Astrocyte (in vitro differentiated cells and primary cell): ENCODE measurements at regions not wholly inside any gene's neighbourhood (a gene's known extent, or its start where the extent isn't known, plus 50 kb on each side); places are given as distances from the start of the nearest gene placed in this dataset.

Experiments
- DNase-seq: peaks from one replicate; pipeline ENCODE4 v3.0.0-alpha.2; 2010; ENCODE audit warnings: low read depth
- FAIRE-seq: peaks from 2 replicates; lab custom pipeline; 2011; peaks lifted over from hg19 to GRCh38; lab: Jason Lieb, UNC
- H2AFZ ChIP-seq: 2 replicates; pipeline ENCODE4 v1.6.0; 2012; ENCODE audit warnings: low read depth, low read length, inconsistent platforms
- H3K27ac ChIP-seq: 2 replicates; pipeline ENCODE4 v1.5.1; 2011; ENCODE audit warnings: low read depth, low read length, inconsistent platforms
- H3K27me3 ChIP-seq: 2 replicates; pipeline ENCODE4 v1.6.0; 2011; ENCODE audit warnings: low read length, inconsistent platforms; ENCODE audit not compliant: insufficient read depth
- H3K36me3 ChIP-seq: 2 replicates; pipeline ENCODE4 v1.5.1; 2011; ENCODE audit warnings: low read length, inconsistent platforms; ENCODE audit not compliant: insufficient read depth
- H3K4me1 ChIP-seq: 2 replicates; pipeline ENCODE4 v1.5.1; 2011; ENCODE audit warnings: low read length, inconsistent platforms; ENCODE audit not compliant: insufficient read depth
- H3K4me2 ChIP-seq: 2 replicates; pipeline ENCODE4 v1.6.0; 2012; ENCODE audit warnings: low read length, inconsistent platforms
- H3K4me3 ChIP-seq: 2 replicates; pipeline ENCODE4 v1.5.1; 2011; ENCODE audit warnings: low read depth, mild to moderate bottlenecking, low read length, inconsistent platforms; ENCODE audit not compliant: insufficient read depth
- H3K79me2 ChIP-seq: 2 replicates; pipeline ENCODE4 v1.6.0; 2012; ENCODE audit warnings: mild to moderate bottlenecking, low read length, inconsistent platforms; ENCODE audit not compliant: insufficient read depth
- H3K9ac ChIP-seq: 2 replicates; pipeline ENCODE4 v1.6.0; 2012; ENCODE audit warnings: mild to moderate bottlenecking, low read length, inconsistent platforms
- H3K9me3 ChIP-seq: 2 replicates; pipeline ENCODE4 v1.5.1; 2012; ENCODE audit warnings: low read depth, mild to moderate bottlenecking, low read length, inconsistent platforms; ENCODE audit not compliant: insufficient read depth
- H4K20me1 ChIP-seq: 2 replicates; pipeline ENCODE4 v1.6.0; 2012; ENCODE audit warnings: low read length, inconsistent platforms; ENCODE audit not compliant: insufficient read depth
- H3K27ac Mint-ChIP-seq: one replicate; pipeline ENCODE4 v1.8.0; 2021; ENCODE audit warnings: mild to moderate bottlenecking, mixed read lengths; ENCODE audit not compliant: unreplicated experiment
- H3K27me3 Mint-ChIP-seq: one replicate; pipeline ENCODE4 v1.8.0; 2021; ENCODE audit warnings: low read depth, mixed read lengths; ENCODE audit not compliant: unreplicated experiment
- H3K36me3 Mint-ChIP-seq: one replicate; pipeline ENCODE4 v1.8.0; 2021; ENCODE audit warnings: low read depth, mixed read lengths; ENCODE audit not compliant: unreplicated experiment
- H3K4me1 Mint-ChIP-seq: one replicate; pipeline ENCODE4 v1.8.0; 2021; ENCODE audit warnings: low read depth, mixed read lengths; ENCODE audit not compliant: unreplicated experiment
- H3K4me3 Mint-ChIP-seq: one replicate; pipeline ENCODE4 v1.8.0; 2021; ENCODE audit warnings: mild to moderate bottlenecking, moderate library complexity, mixed read lengths; ENCODE audit not compliant: unreplicated experiment
- H3K9me3 Mint-ChIP-seq: one replicate; pipeline ENCODE4 v1.8.0; 2021; ENCODE audit warnings: mild to moderate bottlenecking, mixed read lengths; ENCODE audit not compliant: unreplicated experiment
- CTCF ChIP-seq: IDR thresholded peaks from 2 replicates; pipeline ENCODE4 v1.5.1; 2011; ENCODE audit warnings: low read depth, mild to moderate bottlenecking, inconsistent platforms, low read length, moderate library complexity; ENCODE audit not compliant: insufficient read depth
- EZH2 ChIP-seq: IDR thresholded peaks from 2 replicates; pipeline ENCODE4 v1.6.1; 2012; ENCODE audit warnings: mild to moderate bottlenecking, low read length, inconsistent platforms; ENCODE audit not compliant: insufficient read depth

GRCh38 chr4:13875181-13875580 is 247.7 kb upstream of the BOD1L1 start:
- Mint-ChIP-seq H3K36me3 (no peaks in the 10 kb centered on the region), H3K4me1 (peaks cover 6% of the 10 kb centered on the region), H3K27me3 (no peaks in the 10 kb centered on the region), H3K4me3 (no peak overlapping the region), H3K27ac (no peak overlapping the region), H3K9me3 (peaks cover 1% of the 10 kb centered on the region)
- no peaks in the 10 kb centered on the region for H3K9me3 ChIP-seq
- H4K20me1 ChIP-seq = no peaks in the 10 kb centered on the region
- H3K4me2 ChIP-seq = no peak overlapping the region
- no peak overlapping the region for H3K9ac ChIP-seq
- H3K36me3 ChIP-seq = no peaks in the 10 kb centered on the region
- H3K4me3 ChIP-seq = no peak overlapping the region
- no peaks in the 10 kb centered on the region for H3K79me2 ChIP-seq
- TF ChIP-seq EZH2 (no peak), CTCF (no peak)
- no peaks in the 10 kb centered on the region for H3K4me1 ChIP-seq
- no peaks in the 10 kb centered on the region for H3K27me3 ChIP-seq
- FAIRE-seq (no peak), DNase-seq (no peak)
- H3K27ac ChIP-seq = no peak overlapping the region
- no peak overlapping the region for H2AFZ ChIP-seq

DNA sequence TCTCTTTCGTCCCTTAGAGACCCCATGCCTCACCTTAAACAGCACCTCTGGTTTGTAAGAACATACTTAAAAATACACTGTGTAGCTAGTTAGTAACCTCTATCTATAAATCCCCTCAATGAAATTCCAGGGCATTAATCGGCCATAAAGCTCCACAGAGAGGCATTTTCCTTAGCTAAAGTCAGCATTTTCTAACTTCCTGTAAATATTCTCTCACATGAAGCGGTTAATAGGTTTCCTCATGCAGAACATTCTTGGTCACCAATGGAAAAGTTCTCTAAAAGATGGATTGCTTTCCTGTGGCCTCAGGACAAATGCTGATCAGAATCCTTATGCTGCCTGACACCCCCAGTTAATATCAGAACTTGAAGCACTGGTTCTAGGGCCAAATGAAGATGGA is 248.6 kb upstream of the BOD1L1 start:
- H2AFZ ChIP-seq = no peak overlapping the region
- Mint-ChIP-seq H3K27ac (no peak overlapping the region), H3K36me3 (no peaks in the 10 kb centered on the region), H3K9me3 (peaks cover 1% of the 10 kb centered on the region), H3K4me1 (peaks cover 6% of the 10 kb centered on the region), H3K4me3 (no peak overlapping the region), H3K27me3 (no peaks in the 10 kb centered on the region)
- H3K4me3 ChIP-seq = no peak overlapping the region
- no peaks in the 10 kb centered on the region for H3K4me1 ChIP-seq
- no peak overlapping the region for H3K9ac ChIP-seq
- H3K9me3 ChIP-seq = no peaks in the 10 kb centered on the region
- FAIRE-seq = no peak
- H3K27me3 ChIP-seq = no peaks in the 10 kb centered on the region
- H3K36me3 ChIP-seq = no peaks in the 10 kb centered on the region
- no peak overlapping the region for H3K4me2 ChIP-seq
- TF ChIP-seq EZH2 (no peak), CTCF (no peak)
- no peak for DNase-seq
- no peaks in the 10 kb centered on the region for H4K20me1 ChIP-seq
- no peaks in the 10 kb centered on the region for H3K79me2 ChIP-seq
- no peak overlapping the region for H3K27ac ChIP-seq

- Mint-ChIP-seq H3K27me3 (no peaks in the 10 kb centered on the region), H3K4me3 (no peak overlapping the region), H3K4me1 (peaks cover 6% of the 10 kb centered on the region), H3K36me3 (no peaks in the 10 kb centered on the region), H3K9me3 (peaks cover 1% of the 10 kb centered on the region), H3K27ac (no peak overlapping the region)
- H3K27me3 ChIP-seq = no peaks in the 10 kb centered on the region
- no peaks in the 10 kb centered on the region for H3K79me2 ChIP-seq
- no peaks in the 10 kb centered on the region for H3K9me3 ChIP-seq
- no peaks in the 10 kb centered on the region for H4K20me1 ChIP-seq
- no peak overlapping the region for H3K27ac ChIP-seq
- no peak overlapping the region for H3K9ac ChIP-seq
- DNase-seq (no peak), FAIRE-seq (no peak)
- no peak overlapping the region for H3K4me2 ChIP-seq
- H3K4me1 ChIP-seq = no peaks in the 10 kb centered on the region
- H3K4me3 ChIP-seq = no peak overlapping the region
- H2AFZ ChIP-seq = no peak overlapping the region
- H3K36me3 ChIP-seq = no peaks in the 10 kb centered on the region
- TF ChIP-seq CTCF = no peak
- no peak for TF ChIP-seq EZH2
These were observed 249.4 kb upstream of the BOD1L1 start for GRCh38 chr4:13876940-13877339.
